OCI-LY7 (cell line): ENCODE measurements at regions not wholly inside any gene's neighbourhood (a gene's known extent, or its start where the extent isn't known, plus 50 kb on each side); places are given as distances from the start of the nearest gene placed in this dataset.

Experiments used
- EZH2phosphoT487 ChIP-seq: fragments of 200-600 bp; sonication (generic); IDR thresholded peaks from 2 replicates; pipeline ENCODE4 v1.6.1; 2018; ENCODE audit warnings: low read depth, borderline replicate concordance, mild to moderate bottlenecking, mixed run types, antibody characterized with exemption, low read length, moderate library complexity, mixed read lengths
- TF ChIP-seq, protein P1 (sequence below): fragments of 200-600 bp; sonication (generic); conservative IDR thresholded peaks from 2 replicates; pipeline ENCODE4 v1.5.1; 2014; ENCODE audit warnings: mild to moderate bottlenecking, antibody characterized with exemption, low read length, moderate library complexity, mixed read lengths

DNA sequence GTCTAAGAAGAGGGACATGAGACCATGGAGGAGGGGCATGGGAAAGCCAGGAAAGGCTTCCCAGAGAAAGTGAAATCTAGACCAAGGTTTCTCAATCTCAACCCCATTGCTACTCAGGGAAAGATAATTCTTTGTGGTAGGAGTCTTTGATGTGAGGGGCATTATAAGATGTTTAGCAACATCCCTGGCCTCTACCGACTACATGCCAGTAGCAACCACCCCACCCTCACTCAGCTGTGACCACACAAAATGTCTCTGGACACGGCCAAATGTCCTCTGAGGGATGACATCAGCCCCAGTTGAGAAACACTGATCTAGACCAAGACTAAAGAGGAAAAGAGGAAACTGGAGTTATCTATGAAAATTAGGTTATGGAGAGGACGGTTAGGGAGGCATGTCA lies 298.5 kb upstream of the KIF2A start:
- TF ChIP-seq, protein P1, sequence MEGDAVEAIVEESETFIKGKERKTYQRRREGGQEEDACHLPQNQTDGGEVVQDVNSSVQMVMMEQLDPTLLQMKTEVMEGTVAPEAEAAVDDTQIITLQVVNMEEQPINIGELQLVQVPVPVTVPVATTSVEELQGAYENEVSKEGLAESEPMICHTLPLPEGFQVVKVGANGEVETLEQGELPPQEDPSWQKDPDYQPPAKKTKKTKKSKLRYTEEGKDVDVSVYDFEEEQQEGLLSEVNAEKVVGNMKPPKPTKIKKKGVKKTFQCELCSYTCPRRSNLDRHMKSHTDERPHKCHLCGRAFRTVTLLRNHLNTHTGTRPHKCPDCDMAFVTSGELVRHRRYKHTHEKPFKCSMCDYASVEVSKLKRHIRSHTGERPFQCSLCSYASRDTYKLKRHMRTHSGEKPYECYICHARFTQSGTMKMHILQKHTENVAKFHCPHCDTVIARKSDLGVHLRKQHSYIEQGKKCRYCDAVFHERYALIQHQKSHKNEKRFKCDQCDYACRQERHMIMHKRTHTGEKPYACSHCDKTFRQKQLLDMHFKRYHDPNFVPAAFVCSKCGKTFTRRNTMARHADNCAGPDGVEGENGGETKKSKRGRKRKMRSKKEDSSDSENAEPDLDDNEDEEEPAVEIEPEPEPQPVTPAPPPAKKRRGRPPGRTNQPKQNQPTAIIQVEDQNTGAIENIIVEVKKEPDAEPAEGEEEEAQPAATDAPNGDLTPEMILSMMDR, result no peak
- TF ChIP-seq EZH2phosphoT487, result no peak
